ENCODE measurements at regions not wholly inside any gene's neighbourhood (a gene's known extent, or its start where the extent isn't known, plus 50 kb on each side); places are given as distances from the start of the nearest gene placed in this dataset.

GRCh38 chr4:11881364-11881763 lies 452.7 kb upstream of the HS3ST1 start:
- CTCF ChIA-PET, result interaction anchor here (1.0 kb wide), 1 partner anchor 75 kb away, joined by 3 read pairs; no protein-coding TSS in a partner anchor

More at GRCh38 chr4:11881364-11881763, 452.7 kb upstream of the HS3ST1 start:
- Histone ChIP-seq H3K9me3 (no peaks in the 10 kb centered on the region), H3K4me2 (no peak overlapping the region), H3K4me1 (no peaks in the 10 kb centered on the region), H3K4me3 (no peak overlapping the region), H3K27ac (no peak overlapping the region)
- POLR2A ChIA-PET, result no interaction called here
- FAIRE-seq, result no peak
- TF ChIP-seq REST (IDR thresholded peaks at IDR 0.05) (no peak), HES2 (IDR thresholded peaks at IDR 0.05) (no peak), PHF8 (IDR thresholded peaks at IDR 0.05; ENCODE audit: borderline replicate concordance, low read depth) (no peak), HOXB13 (CRISPR knock-in tag; IDR thresholded peaks at IDR 0.05; ENCODE audit: low read depth) (no peak), HDAC2 (IDR thresholded peaks at IDR 0.05) (no peak), FOXS1 (CRISPR knock-in tag; IDR thresholded peaks at IDR 0.05) (no peak), ELK1 (IDR thresholded peaks at IDR 0.05; ENCODE audit: low read depth, low read length) (no peak), HOXA7 (CRISPR knock-in tag; IDR thresholded peaks at IDR 0.05) (no peak), KDM1A (IDR thresholded peaks at IDR 0.05; ENCODE audit: low read depth) (no peak), TP53 (CRISPR knock-in tag; IDR thresholded peaks at IDR 0.05) (no peak), RAD21 (conservative IDR thresholded peaks at IDR 0.05 in 1 of 2, IDR thresholded peaks at IDR 0.05 in 1 of 2) (no peak), POLR2AphosphoS2 (conservative IDR thresholded peaks at IDR 0.05; ENCODE audit: low read length) (no peak), JUN (IDR thresholded peaks at IDR 0.05) (no peak), HMGXB4 (CRISPR knock-in tag; IDR thresholded peaks at IDR 0.05; ENCODE audit: borderline replicate concordance) (no peak), RFX5 (IDR thresholded peaks at IDR 0.05) (no peak), CHD4 (IDR thresholded peaks at IDR 0.05; ENCODE audit: borderline replicate concordance) (no peak), ATOH8 (CRISPR knock-in tag; IDR thresholded peaks at IDR 0.05; ENCODE audit: low read depth) (no peak), SREBF2 (IDR thresholded peaks at IDR 0.05) (no peak), ZNF302 (CRISPR knock-in tag; IDR thresholded peaks at IDR 0.05) (no peak), NR3C1 (IDR thresholded peaks at IDR 0.05) (no peak)
- no peak for ATAC-seq
- no peak for DNase-seq (ENCODE audit: low read depth in 1 of 2, low spot score in 1 of 2)
